ENCODE measurements at regions not wholly inside any gene's neighbourhood (a gene's known extent, or its start where the extent isn't known, plus 50 kb on each side); places are given as distances from the start of the nearest gene placed in this dataset.

DNA sequence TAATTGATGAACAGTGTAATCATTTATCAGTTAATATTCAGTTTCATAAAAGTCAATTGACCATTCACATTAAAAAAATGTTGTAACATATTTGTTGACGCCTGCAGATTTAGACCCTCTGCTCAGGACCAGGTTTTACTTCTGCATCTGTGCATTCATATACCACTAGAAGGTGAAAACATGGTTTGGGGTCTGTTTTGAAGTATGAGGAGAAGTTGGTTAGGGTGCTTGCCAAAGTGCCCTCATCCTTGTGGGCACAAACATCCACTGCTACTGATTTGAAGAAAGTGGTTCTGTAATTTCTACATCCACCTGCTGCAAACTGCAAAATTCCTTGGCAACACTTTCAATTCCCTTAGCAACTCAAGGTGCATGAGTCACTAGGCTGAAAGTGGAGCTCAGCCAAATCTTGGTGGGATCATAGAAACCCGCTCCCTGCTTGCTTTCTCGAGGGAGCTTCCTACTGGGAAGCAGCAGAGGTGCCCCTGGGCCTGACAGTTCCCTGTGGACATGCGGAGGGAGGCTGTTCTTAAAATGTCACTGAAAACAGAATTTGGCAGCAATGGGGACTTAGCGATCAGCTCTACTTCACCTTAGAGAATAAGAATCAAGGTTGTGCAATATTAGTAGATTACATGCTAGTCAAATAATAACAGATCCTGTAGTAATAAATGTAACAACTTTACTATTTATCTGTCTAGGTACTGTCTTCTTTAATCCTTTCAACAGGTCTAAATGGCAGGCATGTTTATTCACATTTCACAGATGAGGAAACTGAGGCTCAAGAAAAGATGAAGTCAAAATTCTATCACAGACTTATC, 301.0 kb upstream of the TBL1XR1 start (continued):
- TF ChIP-seq CHD7 (IDR thresholded peaks at IDR 0.05; ENCODE audit: insufficient replicate concordance, low read length) (no peak), SP2 (IDR thresholded peaks at IDR 0.05; ENCODE audit: low read length) (no peak), KDM5A (IDR thresholded peaks at IDR 0.05; ENCODE audit: low read length) (no peak), NRF1 (IDR thresholded peaks at IDR 0.05; ENCODE audit: low read depth, low read length) (no peak), CBX8 (IDR thresholded peaks at IDR 0.05; ENCODE audit: borderline replicate concordance, low read depth, low read length) (no peak), RFX5 (IDR thresholded peaks at IDR 0.05; ENCODE audit: borderline replicate concordance, low read depth, low read length) (no peak), MAFK (IDR thresholded peaks at IDR 0.05; ENCODE audit: low read depth, low read length) (no peak), BCL11A (IDR thresholded peaks at IDR 0.05; ENCODE audit: low read depth in 2 of 2, low read length in 2 of 2) (no peak)
